HCT116 (cell line): ENCODE measurements at regions not wholly inside any gene's neighbourhood (a gene's known extent, or its start where the extent isn't known, plus 50 kb on each side); places are given as distances from the start of the nearest gene placed in this dataset.

Source experiments
- EGR1 ChIP-seq: IDR thresholded peaks from 2 replicates; pipeline ENCODE4 v1.6.1; 2012; ENCODE audit warnings: low read depth
- ELF1 ChIP-seq: IDR thresholded peaks from 2 replicates; pipeline ENCODE4 v1.6.1; 2012; ENCODE audit warnings: low read depth, borderline replicate concordance
- EZH2 ChIP-seq: fragments of 200-600 bp; sonication (generic); IDR thresholded peaks from 2 replicates; pipeline ENCODE4 v1.6.1; 2017; ENCODE audit warnings: antibody characterized with exemption, mixed run types
- FOSL1 ChIP-seq: IDR thresholded peaks from 2 replicates; pipeline ENCODE4 v1.6.1; 2012; ENCODE audit warnings: low read depth
- POLR2A ChIP-seq: IDR thresholded peaks from 2 replicates; pipeline ENCODE4 v1.7.0; 2011; ENCODE audit warnings: borderline replicate concordance; ENCODE audit not compliant: insufficient read depth, insufficient read length; ENCODE audit errors: extremely low read depth
- POLR2AphosphoS5 ChIP-seq: IDR thresholded peaks from 2 replicates; pipeline ENCODE4 v1.6.1; 2011; ENCODE audit warnings: mild to moderate bottlenecking, low read depth, low read length, moderate library complexity
- SRF ChIP-seq: IDR thresholded peaks from 2 replicates; pipeline ENCODE4 v1.6.1; 2012; ENCODE audit warnings: low read depth
- YY1 ChIP-seq: IDR thresholded peaks from 2 replicates; pipeline ENCODE4 v1.6.1; 2011; ENCODE audit warnings: low read length, low read depth, moderate library complexity, mild to moderate bottlenecking; ENCODE audit not compliant: insufficient replicate concordance; ENCODE audit errors: extremely low read depth
- ZNF274 ChIP-seq: fragments of 200-500 bp; sonication (Bioruptor generic); IDR thresholded peaks from 2 replicates; pipeline ENCODE4 v1.6.1; 2014; ENCODE audit warnings: mild to moderate bottlenecking, low read depth, low read length, inconsistent platforms
- TF ChIP-seq, protein P1 (sequence below): IDR thresholded peaks from 2 replicates; pipeline ENCODE4 v1.6.1; 2012; ENCODE audit warnings: low read depth
- TF ChIP-seq, protein P2 (sequence below), 3 experiments: fragments of 200-600 bp in 1 of 3; sonication (generic) in 1 of 3; IDR thresholded peaks in 2 of 3; conservative IDR thresholded peaks in 1 of 3; 2 replicates each; pipeline ENCODE4 v1.5.1; 2012 to 2017; ENCODE audit warnings: low read depth in 2 of 3, low read length in 2 of 3, antibody characterized with exemption in 1 of 3, borderline replicate concordance in 1 of 3, control low read depth in 1 of 3, mild to moderate bottlenecking in 1 of 3, mixed read lengths in 1 of 3, mixed run types in 1 of 3, moderate library complexity in 1 of 3; ENCODE audit not compliant: insufficient read depth in 1 of 3
- TF ChIP-seq, protein P3 (sequence below): IDR thresholded peaks from 2 replicates; pipeline ENCODE4 v1.6.1; 2011; ENCODE audit warnings: mild to moderate bottlenecking, low read length, moderate library complexity; ENCODE audit not compliant: insufficient replicate concordance; ENCODE audit errors: extremely low read depth

DNA sequence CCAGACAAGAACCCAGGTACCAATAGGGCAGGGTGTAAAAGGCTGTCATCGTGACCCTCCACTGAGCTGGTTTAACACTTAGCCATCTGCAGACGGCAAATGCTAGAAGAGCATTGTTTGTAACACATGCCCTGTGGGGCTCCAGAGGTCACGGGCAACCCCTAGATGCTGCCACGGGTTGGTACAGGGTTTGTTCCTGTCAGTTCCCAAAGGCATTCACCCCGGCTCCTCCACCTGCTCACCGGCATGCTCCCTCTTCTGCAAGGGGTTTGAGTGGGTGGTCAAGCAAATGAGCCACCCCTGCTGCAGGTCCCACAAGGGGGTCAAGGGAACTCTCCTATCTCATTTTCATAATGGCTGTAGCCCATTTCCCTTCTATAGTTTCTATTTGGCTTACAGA, 229.3 kb downstream of the ZPLD1 start:
- TF ChIP-seq, protein P1, sequence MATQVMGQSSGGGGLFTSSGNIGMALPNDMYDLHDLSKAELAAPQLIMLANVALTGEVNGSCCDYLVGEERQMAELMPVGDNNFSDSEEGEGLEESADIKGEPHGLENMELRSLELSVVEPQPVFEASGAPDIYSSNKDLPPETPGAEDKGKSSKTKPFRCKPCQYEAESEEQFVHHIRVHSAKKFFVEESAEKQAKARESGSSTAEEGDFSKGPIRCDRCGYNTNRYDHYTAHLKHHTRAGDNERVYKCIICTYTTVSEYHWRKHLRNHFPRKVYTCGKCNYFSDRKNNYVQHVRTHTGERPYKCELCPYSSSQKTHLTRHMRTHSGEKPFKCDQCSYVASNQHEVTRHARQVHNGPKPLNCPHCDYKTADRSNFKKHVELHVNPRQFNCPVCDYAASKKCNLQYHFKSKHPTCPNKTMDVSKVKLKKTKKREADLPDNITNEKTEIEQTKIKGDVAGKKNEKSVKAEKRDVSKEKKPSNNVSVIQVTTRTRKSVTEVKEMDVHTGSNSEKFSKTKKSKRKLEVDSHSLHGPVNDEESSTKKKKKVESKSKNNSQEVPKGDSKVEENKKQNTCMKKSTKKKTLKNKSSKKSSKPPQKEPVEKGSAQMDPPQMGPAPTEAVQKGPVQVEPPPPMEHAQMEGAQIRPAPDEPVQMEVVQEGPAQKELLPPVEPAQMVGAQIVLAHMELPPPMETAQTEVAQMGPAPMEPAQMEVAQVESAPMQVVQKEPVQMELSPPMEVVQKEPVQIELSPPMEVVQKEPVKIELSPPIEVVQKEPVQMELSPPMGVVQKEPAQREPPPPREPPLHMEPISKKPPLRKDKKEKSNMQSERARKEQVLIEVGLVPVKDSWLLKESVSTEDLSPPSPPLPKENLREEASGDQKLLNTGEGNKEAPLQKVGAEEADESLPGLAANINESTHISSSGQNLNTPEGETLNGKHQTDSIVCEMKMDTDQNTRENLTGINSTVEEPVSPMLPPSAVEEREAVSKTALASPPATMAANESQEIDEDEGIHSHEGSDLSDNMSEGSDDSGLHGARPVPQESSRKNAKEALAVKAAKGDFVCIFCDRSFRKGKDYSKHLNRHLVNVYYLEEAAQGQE = no peak
- TF ChIP-seq, protein P2, sequence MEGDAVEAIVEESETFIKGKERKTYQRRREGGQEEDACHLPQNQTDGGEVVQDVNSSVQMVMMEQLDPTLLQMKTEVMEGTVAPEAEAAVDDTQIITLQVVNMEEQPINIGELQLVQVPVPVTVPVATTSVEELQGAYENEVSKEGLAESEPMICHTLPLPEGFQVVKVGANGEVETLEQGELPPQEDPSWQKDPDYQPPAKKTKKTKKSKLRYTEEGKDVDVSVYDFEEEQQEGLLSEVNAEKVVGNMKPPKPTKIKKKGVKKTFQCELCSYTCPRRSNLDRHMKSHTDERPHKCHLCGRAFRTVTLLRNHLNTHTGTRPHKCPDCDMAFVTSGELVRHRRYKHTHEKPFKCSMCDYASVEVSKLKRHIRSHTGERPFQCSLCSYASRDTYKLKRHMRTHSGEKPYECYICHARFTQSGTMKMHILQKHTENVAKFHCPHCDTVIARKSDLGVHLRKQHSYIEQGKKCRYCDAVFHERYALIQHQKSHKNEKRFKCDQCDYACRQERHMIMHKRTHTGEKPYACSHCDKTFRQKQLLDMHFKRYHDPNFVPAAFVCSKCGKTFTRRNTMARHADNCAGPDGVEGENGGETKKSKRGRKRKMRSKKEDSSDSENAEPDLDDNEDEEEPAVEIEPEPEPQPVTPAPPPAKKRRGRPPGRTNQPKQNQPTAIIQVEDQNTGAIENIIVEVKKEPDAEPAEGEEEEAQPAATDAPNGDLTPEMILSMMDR (IDR thresholded peaks at IDR 0.05 in 2 of 3, conservative IDR thresholded peaks at IDR 0.05 in 1 of 3; ENCODE audit: borderline replicate concordance in 1 of 3, insufficient read depth in 1 of 3, low read depth in 2 of 3, low read length in 2 of 3) = no peak
- TF ChIP-seq ZNF274 (no peak), EZH2 (no peak), POLR2A (no peak), EGR1 (no peak), POLR2AphosphoS5 (no peak), SRF (no peak), YY1 (no peak), ELF1 (no peak), FOSL1 (no peak)
- TF ChIP-seq, protein P3, sequence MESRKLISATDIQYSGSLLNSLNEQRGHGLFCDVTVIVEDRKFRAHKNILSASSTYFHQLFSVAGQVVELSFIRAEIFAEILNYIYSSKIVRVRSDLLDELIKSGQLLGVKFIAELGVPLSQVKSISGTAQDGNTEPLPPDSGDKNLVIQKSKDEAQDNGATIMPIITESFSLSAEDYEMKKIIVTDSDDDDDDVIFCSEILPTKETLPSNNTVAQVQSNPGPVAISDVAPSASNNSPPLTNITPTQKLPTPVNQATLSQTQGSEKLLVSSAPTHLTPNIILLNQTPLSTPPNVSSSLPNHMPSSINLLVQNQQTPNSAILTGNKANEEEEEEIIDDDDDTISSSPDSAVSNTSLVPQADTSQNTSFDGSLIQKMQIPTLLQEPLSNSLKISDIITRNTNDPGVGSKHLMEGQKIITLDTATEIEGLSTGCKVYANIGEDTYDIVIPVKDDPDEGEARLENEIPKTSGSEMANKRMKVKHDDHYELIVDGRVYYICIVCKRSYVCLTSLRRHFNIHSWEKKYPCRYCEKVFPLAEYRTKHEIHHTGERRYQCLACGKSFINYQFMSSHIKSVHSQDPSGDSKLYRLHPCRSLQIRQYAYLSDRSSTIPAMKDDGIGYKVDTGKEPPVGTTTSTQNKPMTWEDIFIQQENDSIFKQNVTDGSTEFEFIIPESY = no peak
